Stomach (tissue), 8 donors: ENCODE measurements at regions not wholly inside any gene's neighbourhood (a gene's known extent, or its start where the extent isn't known, plus 50 kb on each side); places are given as distances from the start of the nearest gene placed in this dataset.

ENCODE experiments used
- DNase-seq, 2 donors: peaks; one replicate each; pipeline versions ENCODE4 v3.0.0 to v3.0.0-alpha.2; 2013 to 2019
- H3K27ac ChIP-seq, 5 donors: fragments of 200-600 bp in 4 of 5; sonication (generic) in 4 of 5; one replicate each; pipeline ENCODE4 v1.5.1; 2013 to 2019; ENCODE audit warnings: mild to moderate bottlenecking in 1 of 5, moderate library complexity in 1 of 5
- H3K27me3 ChIP-seq, 3 donors: fragments of 200-600 bp; sonication (generic); one replicate each; pipeline ENCODE4 v1.5.1; 2017 to 2019; ENCODE audit warnings: mixed run types in 1 of 3
- H3K36me3 ChIP-seq, 4 donors: fragments of 200-600 bp; sonication (generic); 1 replicate in 3 of 4; 2 replicates in 1 of 4; pipeline ENCODE4 v1.5.1; 2016 to 2019
- H3K4me1 ChIP-seq, 4 donors: fragments of 200-600 bp; sonication (generic); one replicate each; pipeline ENCODE4 v1.5.1; 2016 to 2019
- H3K4me3 ChIP-seq, 4 donors: fragments of 200-600 bp; sonication (generic) in 3 of 4; one replicate each; pipeline ENCODE4 v1.5.1; 2016 to 2019; ENCODE audit warnings: mild to moderate bottlenecking in 1 of 4
- H3K9me3 ChIP-seq, 4 donors: fragments of 200-600 bp; sonication (generic); one replicate each; pipeline ENCODE4 v1.5.1; 2016 to 2019
- CTCF ChIP-seq, 7 experiments: fragments of 450-650 bp in 4 of 7; fragments of 200-600 bp in 3 of 7; sonication (generic) in 3 of 7; IDR thresholded peaks; one replicate each; pipeline ENCODE4 v1.5.1; 2016 to 2019; ENCODE audit warnings: antibody characterized with exemption in 7 of 7, control low read depth in 2 of 7, mild to moderate bottlenecking in 1 of 7
- EP300 ChIP-seq: sonication (generic); formaldehyde crosslinking; IDR thresholded peaks from one replicate; pipeline ENCODE4 v1.6.1; 2017; ENCODE audit warnings: antibody characterized with exemption
- POLR2A ChIP-seq, 4 donors: fragments of 450-650 bp; IDR thresholded peaks; one replicate each; pipeline ENCODE4 v1.6.1; 2016; ENCODE audit warnings: antibody characterized with exemption in 4 of 4, control low read depth in 2 of 4, mild to moderate bottlenecking in 1 of 4, moderate library complexity in 1 of 4
- POLR2AphosphoS5 ChIP-seq, 3 donors: sonication (generic); formaldehyde crosslinking; IDR thresholded peaks; one replicate each; pipeline ENCODE4 v1.6.1; 2016; ENCODE audit warnings: antibody characterized with exemption in 3 of 3
- WGBS, 5 donors: extraction: QIAGEN DNeasy Blood & Tissue Kit in 3 of 5; methylation state at CpG; one replicate each; pipeline versions ENCODE4 v1.1.5 to v1.1.7; 2013 to 2018; 5-methylcytosine and 5-hydroxymethylcytosine counted together
- intact Hi-C: fragments of 100-400 bp; cut with DNase I; formaldehyde crosslinking; loops from one replicate; pipeline ENCODE4 v1.15.1; 2023; ENCODE audit warnings: low total_unique reads
- donor health status: healthy with polysubstance abuse.
- donor health status: Bipolar disorder and iron deficiency.
- donor health status: healthy.

DNA sequence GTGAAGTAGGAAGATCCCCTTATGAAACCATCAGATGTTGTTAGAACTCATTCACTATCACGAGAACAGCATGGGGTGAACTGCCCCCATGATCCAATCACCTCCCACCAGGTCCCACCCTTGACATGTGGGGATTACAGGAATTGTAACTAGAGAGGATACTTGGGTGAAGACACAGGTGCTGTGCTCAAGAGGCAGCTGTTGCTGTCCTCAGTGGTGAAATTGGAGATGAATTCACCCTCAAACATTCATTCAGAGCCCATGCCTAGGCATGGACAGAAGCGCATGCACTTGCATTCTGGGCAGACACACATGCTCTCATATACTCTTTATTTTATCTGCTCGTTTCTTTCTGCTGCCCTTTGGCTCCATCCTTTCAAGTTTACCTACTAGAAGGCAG lies 385.0 kb downstream of the INSC start:
- 73 to 82% (median 78%) methylated on average over 3 of the region's 3 CpGs for WGBS, 5 donors
- intact Hi-C loops = no loop called here

DNA sequence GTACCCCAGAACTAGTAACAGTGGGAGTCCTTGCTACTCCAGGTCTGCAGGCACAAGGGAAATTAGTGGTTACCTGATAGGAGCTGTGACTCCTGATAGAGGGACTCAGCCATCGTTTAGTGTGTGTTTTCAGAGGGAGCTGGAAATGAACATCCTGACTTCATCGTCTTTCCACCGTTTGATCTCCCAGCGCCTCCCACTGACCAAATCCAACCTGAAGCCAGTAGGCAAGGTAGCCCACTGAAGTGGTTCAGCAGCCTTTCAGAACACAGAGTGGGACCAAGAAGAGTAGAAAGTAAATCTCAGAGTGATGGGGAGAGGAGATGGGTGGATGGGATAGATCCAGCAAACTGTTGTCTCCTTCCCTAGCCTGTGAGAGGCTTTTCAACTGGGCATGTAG lies 385.9 kb downstream of the INSC start:
- TF ChIP-seq EP300 (no peak), CTCF (IDR thresholded peaks at IDR 0.05) (no peak), POLR2A (IDR thresholded peaks at IDR 0.05) (no peak), POLR2AphosphoS5 (IDR thresholded peaks at IDR 0.05) (no peak)
- H3K4me3 ChIP-seq = no peak overlapping the region
- no peaks in the 10 kb centered on the region for H3K9me3 ChIP-seq
- no peak overlapping the region for H3K27ac ChIP-seq
- no peak for DNase-seq
- H3K4me1 ChIP-seq = no peaks in the 10 kb centered on the region
- 67 to 85% (median 76%) methylated on average over 4 of the region's 4 CpGs for WGBS, 5 donors
- H3K27me3 ChIP-seq = no peaks in the 10 kb centered on the region
- no peaks in the 10 kb centered on the region for H3K36me3 ChIP-seq
- intact Hi-C loops = no loop called here

More for the DNA sequence above, 385.0 kb downstream of the INSC start:
- TF ChIP-seq EP300 (no peak), POLR2A (IDR thresholded peaks at IDR 0.05) (no peak), POLR2AphosphoS5 (IDR thresholded peaks at IDR 0.05) (no peak), CTCF (IDR thresholded peaks at IDR 0.05) (no peak)
- Histone ChIP-seq H3K36me3 (no peaks in the 10 kb centered on the region), H3K27ac (no peak overlapping the region), H3K27me3 (no peaks in the 10 kb centered on the region), H3K9me3 (no peaks in the 10 kb centered on the region), H3K4me3 (no peak overlapping the region), H3K4me1 (no peaks in the 10 kb centered on the region)
- no peak for DNase-seq

DNA sequence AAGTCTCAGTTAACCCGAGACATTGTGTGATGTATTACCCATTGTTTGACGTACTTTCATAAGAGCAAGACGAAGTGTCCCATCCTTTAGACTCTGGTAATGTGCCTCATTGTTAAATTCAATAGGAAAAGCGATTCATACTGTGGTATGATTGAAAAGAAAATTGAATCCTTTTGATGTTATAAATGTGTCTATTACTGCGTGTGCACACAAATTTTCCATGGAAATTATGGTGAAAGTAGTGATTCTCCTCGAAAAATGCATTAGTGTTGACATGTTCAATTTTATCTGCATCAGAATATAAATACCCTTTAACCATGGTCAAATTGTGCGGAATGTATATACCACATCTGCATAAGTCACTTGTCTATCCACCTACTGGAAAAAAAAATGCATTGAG lies 386.8 kb downstream of the INSC start:
- no peak overlapping the region for H3K4me3 ChIP-seq
- TF ChIP-seq CTCF (IDR thresholded peaks at IDR 0.05) (no peak), EP300 (no peak), POLR2A (IDR thresholded peaks at IDR 0.05) (no peak), POLR2AphosphoS5 (IDR thresholded peaks at IDR 0.05) (no peak)
- no peak for DNase-seq
- H3K36me3 ChIP-seq = no peaks in the 10 kb centered on the region
- H3K9me3 ChIP-seq = no peaks in the 10 kb centered on the region
- intact Hi-C loops = no loop called here
- no peaks in the 10 kb centered on the region for H3K4me1 ChIP-seq
- no peaks in the 10 kb centered on the region for H3K27me3 ChIP-seq
- 75 to 84% (median 80%) methylated on average over 7 of the region's 7 CpGs for WGBS, 5 donors
- H3K27ac ChIP-seq = no peak overlapping the region

GRCh38 chr11:15505155-15505554 lies 390.4 kb downstream of the INSC start:
- TF ChIP-seq EP300 (no peak), POLR2A (IDR thresholded peaks at IDR 0.05) (no peak), CTCF (IDR thresholded peaks at IDR 0.05) (no peak), POLR2AphosphoS5 (IDR thresholded peaks at IDR 0.05) (no peak)
- 92 to 100% (median 96%) methylated on average over 1 of the region's 1 CpG for WGBS, 5 donors
- H3K36me3 ChIP-seq = no peaks in the 10 kb centered on the region
- H3K9me3 ChIP-seq = no peaks in the 10 kb centered on the region
- intact Hi-C loops = no loop called here
- no peak overlapping the region for H3K27ac ChIP-seq
- no peaks in the 10 kb centered on the region for H3K4me1 ChIP-seq
- no peak for DNase-seq
- no peak overlapping the region for H3K4me3 ChIP-seq
- H3K27me3 ChIP-seq = no peaks in the 10 kb centered on the region
